ENCODE measurements at regions not wholly inside any gene's neighbourhood (a gene's known extent, or its start where the extent isn't known, plus 50 kb on each side); places are given as distances from the start of the nearest gene placed in this dataset.

GRCh38 chr11:10918698-10919097, 60.8 kb upstream of the ZBED5 start:
- no peak for ATAC-seq
- TF ChIP-seq ZNF565 (CRISPR knock-in tag; conservative IDR thresholded peaks at IDR 0.05; ENCODE audit: low read depth) (no peak), ARNTL (CRISPR knock-in tag; IDR thresholded peaks at IDR 0.05; ENCODE audit: borderline replicate concordance, low read depth) (no peak)

GRCh38 chr11:10918275-10918674, 60.4 kb upstream of the ZBED5 start:
- no peak for TF ChIP-seq CSRNP3 (CRISPR knock-in tag; IDR thresholded peaks at IDR 0.05)
- no peak for TF ChIP-seq ARNTL (CRISPR knock-in tag; IDR thresholded peaks at IDR 0.05; ENCODE audit: borderline replicate concordance, low read depth)
- TF ChIP-seq PPARA (CRISPR knock-in tag; IDR thresholded peaks at IDR 0.05; ENCODE audit: borderline replicate concordance), result no peak
- TF ChIP-seq ZFP3 (CRISPR knock-in tag; IDR thresholded peaks at IDR 0.05), result no peak
- no peak for TF ChIP-seq POU6F1 (CRISPR knock-in tag; IDR thresholded peaks at IDR 0.05; ENCODE audit: borderline replicate concordance, low read depth)
- TF ChIP-seq RARB (CRISPR knock-in tag; IDR thresholded peaks at IDR 0.05), result no peak
- no peak for TF ChIP-seq OSR1 (CRISPR knock-in tag; IDR thresholded peaks at IDR 0.05)
- no peak for ATAC-seq

DNA sequence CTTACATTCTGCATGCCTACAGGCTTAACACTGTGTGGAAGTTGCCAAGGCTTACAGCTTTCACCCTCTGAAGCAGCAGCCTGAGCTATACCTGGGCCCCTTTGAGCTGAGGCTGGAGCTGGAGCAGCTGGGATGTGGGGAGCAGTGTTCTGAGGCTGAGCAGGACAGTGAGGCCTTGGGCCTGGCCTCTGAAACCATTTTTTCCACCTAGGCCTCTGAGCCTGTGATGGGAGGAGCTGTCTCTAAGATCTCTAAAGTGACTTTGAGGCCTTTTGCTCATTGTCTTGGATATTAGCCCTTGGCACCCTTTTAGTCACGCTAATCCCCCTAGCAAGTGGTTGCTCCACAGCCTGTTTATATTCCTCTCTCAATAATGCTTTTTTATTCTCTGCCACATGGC, 59.9 kb upstream of the ZBED5 start:
- TF ChIP-seq TCF4 (CRISPR knock-in tag; IDR thresholded peaks at IDR 0.05; ENCODE audit: borderline replicate concordance) (no peak), PATZ1 (CRISPR knock-in tag; IDR thresholded peaks at IDR 0.05; ENCODE audit: borderline replicate concordance) (no peak), GLIS3 (CRISPR knock-in tag; IDR thresholded peaks at IDR 0.05) (no peak)
- no peak for ATAC-seq

GRCh38 chr11:10916665-10917064, 58.8 kb upstream of the ZBED5 start:
- ATAC-seq, result no peak
- TF ChIP-seq, protein P1, sequence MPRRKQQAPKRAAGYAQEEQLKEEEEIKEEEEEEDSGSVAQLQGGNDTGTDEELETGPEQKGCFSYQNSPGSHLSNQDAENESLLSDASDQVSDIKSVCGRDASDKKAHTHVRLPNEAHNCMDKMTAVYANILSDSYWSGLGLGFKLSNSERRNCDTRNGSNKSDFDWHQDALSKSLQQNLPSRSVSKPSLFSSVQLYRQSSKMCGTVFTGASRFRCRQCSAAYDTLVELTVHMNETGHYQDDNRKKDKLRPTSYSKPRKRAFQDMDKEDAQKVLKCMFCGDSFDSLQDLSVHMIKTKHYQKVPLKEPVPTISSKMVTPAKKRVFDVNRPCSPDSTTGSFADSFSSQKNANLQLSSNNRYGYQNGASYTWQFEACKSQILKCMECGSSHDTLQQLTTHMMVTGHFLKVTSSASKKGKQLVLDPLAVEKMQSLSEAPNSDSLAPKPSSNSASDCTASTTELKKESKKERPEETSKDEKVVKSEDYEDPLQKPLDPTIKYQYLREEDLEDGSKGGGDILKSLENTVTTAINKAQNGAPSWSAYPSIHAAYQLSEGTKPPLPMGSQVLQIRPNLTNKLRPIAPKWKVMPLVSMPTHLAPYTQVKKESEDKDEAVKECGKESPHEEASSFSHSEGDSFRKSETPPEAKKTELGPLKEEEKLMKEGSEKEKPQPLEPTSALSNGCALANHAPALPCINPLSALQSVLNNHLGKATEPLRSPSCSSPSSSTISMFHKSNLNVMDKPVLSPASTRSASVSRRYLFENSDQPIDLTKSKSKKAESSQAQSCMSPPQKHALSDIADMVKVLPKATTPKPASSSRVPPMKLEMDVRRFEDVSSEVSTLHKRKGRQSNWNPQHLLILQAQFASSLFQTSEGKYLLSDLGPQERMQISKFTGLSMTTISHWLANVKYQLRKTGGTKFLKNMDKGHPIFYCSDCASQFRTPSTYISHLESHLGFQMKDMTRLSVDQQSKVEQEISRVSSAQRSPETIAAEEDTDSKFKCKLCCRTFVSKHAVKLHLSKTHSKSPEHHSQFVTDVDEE (CRISPR knock-in tag; IDR thresholded peaks at IDR 0.05), result no peak
- TF ChIP-seq ZNF565 (CRISPR knock-in tag; conservative IDR thresholded peaks at IDR 0.05; ENCODE audit: low read depth) (no peak), PPARA (CRISPR knock-in tag; IDR thresholded peaks at IDR 0.05; ENCODE audit: borderline replicate concordance) (no peak), ZFP30 (CRISPR knock-in tag; IDR thresholded peaks at IDR 0.05) (no peak), ZNF70 (CRISPR knock-in tag; IDR thresholded peaks at IDR 0.05) (no peak), ZNF8 (CRISPR knock-in tag; IDR thresholded peaks at IDR 0.05) (no peak)

DNA sequence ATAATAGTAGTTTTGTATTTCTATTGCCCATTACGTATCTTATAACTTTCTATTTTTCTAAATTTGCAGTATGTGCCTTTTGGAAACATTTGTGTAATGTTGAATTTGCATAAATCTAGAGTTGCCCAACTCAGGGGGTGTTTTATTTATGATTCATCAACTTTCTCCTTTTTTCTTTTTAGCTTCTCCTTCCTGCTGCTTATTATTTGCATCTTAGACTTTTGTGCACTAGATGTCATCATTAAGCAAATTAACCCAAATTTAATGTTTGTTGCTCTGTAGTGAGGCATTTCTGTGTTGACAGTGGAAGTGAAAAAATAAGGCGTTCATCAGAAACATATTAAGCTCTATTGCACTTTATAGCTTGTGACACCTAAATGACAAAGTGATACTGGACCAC, 56.2 kb upstream of the ZBED5 start:
- no peak for ATAC-seq
- TF ChIP-seq ISL1 (CRISPR knock-in tag; IDR thresholded peaks at IDR 0.05) (no peak), POU6F1 (CRISPR knock-in tag; IDR thresholded peaks at IDR 0.05; ENCODE audit: borderline replicate concordance, low read depth) (no peak)

All from SK-N-SH treated with all-trans-retinoic acid at 6 μM for 48 hours (cell line).